Endodermal cell (in vitro differentiated cells): ENCODE measurements at regions not wholly inside any gene's neighbourhood (a gene's known extent, or its start where the extent isn't known, plus 50 kb on each side); places are given as distances from the start of the nearest gene placed in this dataset.

Source experiments
- DNase-seq: peaks from one replicate; pipeline ENCODE4 v3.0.0-alpha.2; 2017
- H3K27ac ChIP-seq: 2 replicates; pipeline ENCODE4 v1.5.1; 2013; ENCODE audit warnings: mild to moderate bottlenecking, low read depth, low read length, moderate library complexity
- H3K27me3 ChIP-seq: 2 replicates; pipeline ENCODE4 v1.6.1; 2013; ENCODE audit warnings: mild to moderate bottlenecking, low read length, moderate library complexity; ENCODE audit not compliant: insufficient read depth, control insufficient read depth, poor library complexity, severe bottlenecking
- H3K36me3 ChIP-seq: 2 replicates; pipeline ENCODE4 v1.7.0; 2013; ENCODE audit warnings: mild to moderate bottlenecking, low read length, moderate library complexity; ENCODE audit not compliant: control insufficient read depth, insufficient read depth
- H3K4me1 ChIP-seq: one replicate; pipeline ENCODE4 v1.7.0; 2013; ENCODE audit warnings: low read length; ENCODE audit not compliant: control insufficient read depth, insufficient read depth
- H3K4me3 ChIP-seq: 2 replicates; pipeline ENCODE4 v1.5.1; 2013; ENCODE audit warnings: mild to moderate bottlenecking, low read length, moderate library complexity
- H3K9ac ChIP-seq: 2 replicates; pipeline ENCODE4 v1.6.1; 2013; ENCODE audit warnings: mild to moderate bottlenecking, low read length, moderate library complexity; ENCODE audit not compliant: poor library complexity, severe bottlenecking; ENCODE audit errors: extremely low read depth
- H3K9me3 ChIP-seq: 2 replicates; pipeline ENCODE4 v1.6.1; 2013; ENCODE audit warnings: mild to moderate bottlenecking, low read length, moderate library complexity; ENCODE audit not compliant: control insufficient read depth
- H3K27ac Mint-ChIP-seq: 2 replicates; pipeline ENCODE4 v1.8.0; 2020; ENCODE audit warnings: mixed read lengths
- H3K27me3 Mint-ChIP-seq: 2 replicates; pipeline ENCODE4 v1.8.0; 2021; ENCODE audit warnings: mild to moderate bottlenecking, mixed read lengths; ENCODE audit not compliant: insufficient read depth
- H3K36me3 Mint-ChIP-seq: 2 replicates; pipeline ENCODE4 v1.8.0; 2020; ENCODE audit warnings: low read depth, mixed read lengths
- H3K4me1 Mint-ChIP-seq: 2 replicates; pipeline ENCODE4 v1.8.0; 2020; ENCODE audit warnings: mixed read lengths
- H3K4me3 Mint-ChIP-seq: 2 replicates; pipeline ENCODE4 v1.8.0; 2020; ENCODE audit warnings: mild to moderate bottlenecking, moderate library complexity, mixed read lengths
- H3K9me3 Mint-ChIP-seq: 2 replicates; pipeline ENCODE4 v1.8.0; 2020; ENCODE audit warnings: mild to moderate bottlenecking, mixed read lengths
- WGBS, 2 experiments: methylation state at CpG; one replicate each; pipeline versions ENCODE4 v1.1.5 to v1.1.7; 2013; ENCODE audit warnings: missing lambda C conversion rate in 2 of 2, mixed read lengths in 1 of 2; ENCODE audit not compliant: insufficient coverage in 1 of 2, insufficient read length in 1 of 2; 5-methylcytosine and 5-hydroxymethylcytosine counted together
- TF ChIP-seq, protein P1 (sequence below): fragments of 200-600 bp; sonication (generic); conservative IDR thresholded peaks from 2 replicates; pipeline ENCODE4 v1.5.0; 2021; ENCODE audit warnings: antibody characterized with exemption, mild to moderate bottlenecking

DNA sequence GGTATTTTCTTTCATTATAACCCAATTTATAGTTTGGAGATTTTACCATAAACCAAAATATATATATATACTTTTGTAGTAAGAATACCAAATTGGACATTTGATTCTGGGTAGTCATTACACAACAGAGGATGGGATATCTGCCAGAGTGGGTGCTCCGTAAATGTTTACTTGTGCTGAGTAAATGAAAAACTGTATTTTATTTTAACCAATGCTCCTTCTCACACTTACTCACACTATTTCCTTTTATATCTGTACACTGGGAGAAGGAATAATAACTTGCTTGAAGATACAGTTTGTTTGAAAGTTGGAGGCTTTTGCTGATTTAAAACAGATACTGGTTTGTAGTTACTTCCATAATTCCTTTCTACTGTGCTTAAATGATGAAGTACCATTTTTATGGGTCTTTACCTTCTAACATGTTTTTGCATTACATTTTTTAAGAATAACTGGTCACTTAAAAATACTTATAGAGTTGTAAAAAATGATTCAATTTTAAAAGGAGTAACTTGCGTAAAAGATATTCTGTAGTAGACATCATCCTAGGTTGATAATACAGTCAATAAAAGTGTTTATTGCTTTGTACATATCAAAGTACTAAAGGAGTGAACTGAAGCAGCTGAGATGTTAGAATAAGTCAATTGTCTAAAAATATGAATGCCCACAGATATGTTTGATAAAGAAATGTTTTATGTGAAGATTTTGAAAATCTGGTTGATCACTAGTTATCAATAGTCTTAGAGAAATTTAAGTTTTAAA is 411.7 kb downstream of the UTRN start:
- no peaks in the 10 kb centered on the region for H3K27me3 ChIP-seq
- H3K4me3 ChIP-seq, result no peak overlapping the region
- H3K9ac ChIP-seq, result no peak overlapping the region
- no peaks in the 10 kb centered on the region for H3K4me1 ChIP-seq
- no peak overlapping the region for H3K4me3 Mint-ChIP-seq
- H3K36me3 ChIP-seq, result peaks cover 8% of the 10 kb centered on the region
- no peaks in the 10 kb centered on the region for H3K4me1 Mint-ChIP-seq
- no peak for DNase-seq
- peaks cover 15% of the 10 kb centered on the region for H3K9me3 ChIP-seq
- peaks cover 13% of the 10 kb centered on the region for H3K36me3 Mint-ChIP-seq
- TF ChIP-seq, protein P1, sequence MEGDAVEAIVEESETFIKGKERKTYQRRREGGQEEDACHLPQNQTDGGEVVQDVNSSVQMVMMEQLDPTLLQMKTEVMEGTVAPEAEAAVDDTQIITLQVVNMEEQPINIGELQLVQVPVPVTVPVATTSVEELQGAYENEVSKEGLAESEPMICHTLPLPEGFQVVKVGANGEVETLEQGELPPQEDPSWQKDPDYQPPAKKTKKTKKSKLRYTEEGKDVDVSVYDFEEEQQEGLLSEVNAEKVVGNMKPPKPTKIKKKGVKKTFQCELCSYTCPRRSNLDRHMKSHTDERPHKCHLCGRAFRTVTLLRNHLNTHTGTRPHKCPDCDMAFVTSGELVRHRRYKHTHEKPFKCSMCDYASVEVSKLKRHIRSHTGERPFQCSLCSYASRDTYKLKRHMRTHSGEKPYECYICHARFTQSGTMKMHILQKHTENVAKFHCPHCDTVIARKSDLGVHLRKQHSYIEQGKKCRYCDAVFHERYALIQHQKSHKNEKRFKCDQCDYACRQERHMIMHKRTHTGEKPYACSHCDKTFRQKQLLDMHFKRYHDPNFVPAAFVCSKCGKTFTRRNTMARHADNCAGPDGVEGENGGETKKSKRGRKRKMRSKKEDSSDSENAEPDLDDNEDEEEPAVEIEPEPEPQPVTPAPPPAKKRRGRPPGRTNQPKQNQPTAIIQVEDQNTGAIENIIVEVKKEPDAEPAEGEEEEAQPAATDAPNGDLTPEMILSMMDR, result no peak
- no peaks in the 10 kb centered on the region for H3K27me3 Mint-ChIP-seq
- H3K27ac ChIP-seq, result no peak overlapping the region
- no peak overlapping the region for H3K27ac Mint-ChIP-seq
- WGBS, 2 experiments, result 89% methylated on average over 2 of the region's 2 CpGs; no CpG with 5 or more reads in 1 of the 2 experiments
- peaks cover 20% of the 10 kb centered on the region for H3K9me3 Mint-ChIP-seq

DNA sequence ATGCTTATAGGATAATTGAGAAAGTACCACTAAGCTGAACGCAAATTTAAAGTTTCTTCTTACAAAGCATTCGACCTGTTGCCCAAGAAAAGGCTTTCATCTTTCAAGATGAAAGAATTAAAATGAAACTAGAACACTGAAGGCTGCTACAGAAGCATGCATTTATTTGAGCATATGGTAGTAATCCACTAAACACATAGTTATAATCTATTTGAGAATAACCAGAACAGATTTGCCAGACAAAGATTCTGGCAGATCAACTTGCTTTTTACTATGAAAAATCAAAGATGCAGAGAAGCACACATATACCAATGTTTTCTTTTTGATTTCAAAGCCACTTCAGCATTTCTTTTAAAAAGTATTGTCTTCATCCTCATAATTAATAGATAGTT is 412.2 kb downstream of the UTRN start:
- no peaks in the 10 kb centered on the region for H3K27me3 Mint-ChIP-seq
- H3K27ac Mint-ChIP-seq, result no peak overlapping the region
- no peak for DNase-seq

DNA sequence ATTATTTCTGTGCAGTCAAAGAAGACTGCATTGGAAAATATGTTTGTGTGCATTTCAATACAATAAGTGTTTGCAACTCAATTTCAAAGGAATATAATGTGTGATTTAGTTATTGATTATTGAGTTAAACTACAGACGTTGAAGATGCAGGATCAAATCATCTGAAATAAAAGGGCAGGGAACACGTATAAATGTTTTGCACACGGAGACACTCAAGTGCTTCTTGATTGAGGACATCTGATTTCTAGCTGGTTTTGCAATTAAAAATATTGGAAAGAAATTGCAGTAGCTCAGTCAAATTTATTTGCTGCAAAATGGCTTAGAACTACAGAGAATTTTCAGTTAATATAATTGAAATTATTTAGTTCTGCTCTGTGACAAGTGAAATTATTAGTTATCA is 412.7 kb downstream of the UTRN start:
- TF ChIP-seq, protein P1, result no peak
- H3K36me3 ChIP-seq, result peaks cover 4% of the 10 kb centered on the region
- H3K4me1 ChIP-seq, result no peaks in the 10 kb centered on the region
- H3K9me3 Mint-ChIP-seq, result peaks cover 10% of the 10 kb centered on the region
- H3K27ac ChIP-seq, result no peak overlapping the region
- H3K4me3 Mint-ChIP-seq, result no peak overlapping the region
- no peak overlapping the region for H3K9ac ChIP-seq
- no peak overlapping the region for H3K4me3 ChIP-seq
- no peaks in the 10 kb centered on the region for H3K27me3 ChIP-seq
- H3K36me3 Mint-ChIP-seq, result peaks cover 3% of the 10 kb centered on the region
- no peaks in the 10 kb centered on the region for H3K4me1 Mint-ChIP-seq
- H3K27me3 Mint-ChIP-seq, result no peaks in the 10 kb centered on the region
- no peak for DNase-seq
- no peak overlapping the region for H3K27ac Mint-ChIP-seq
- H3K9me3 ChIP-seq, result peaks cover 5% of the 10 kb centered on the region
- 90 to 93% methylated on average over 3 of the region's 3 CpGs for WGBS, 2 experiments

More for the DNA sequence above, 412.2 kb downstream of the UTRN start:
- Histone ChIP-seq H3K9me3 (peaks cover 10% of the 10 kb centered on the region), H3K4me3 (no peak overlapping the region), H3K27ac (no peak overlapping the region), H3K36me3 (peaks cover 4% of the 10 kb centered on the region), H3K27me3 (no peaks in the 10 kb centered on the region), H3K9ac (no peak overlapping the region), H3K4me1 (no peaks in the 10 kb centered on the region)
- H3K9me3 Mint-ChIP-seq, result peaks cover 14% of the 10 kb centered on the region
- H3K4me1 Mint-ChIP-seq, result no peaks in the 10 kb centered on the region
- 80 to 90% methylated on average over 1 to 2 of the region's 2 CpGs for WGBS, 2 experiments
- no peak overlapping the region for H3K4me3 Mint-ChIP-seq
- TF ChIP-seq, protein P1, result no peak
- peaks cover 7% of the 10 kb centered on the region for H3K36me3 Mint-ChIP-seq
